ENCODE measurements at regions not wholly inside any gene's neighbourhood (a gene's known extent, or its start where the extent isn't known, plus 50 kb on each side); places are given as distances from the start of the nearest gene placed in this dataset.

DNA sequence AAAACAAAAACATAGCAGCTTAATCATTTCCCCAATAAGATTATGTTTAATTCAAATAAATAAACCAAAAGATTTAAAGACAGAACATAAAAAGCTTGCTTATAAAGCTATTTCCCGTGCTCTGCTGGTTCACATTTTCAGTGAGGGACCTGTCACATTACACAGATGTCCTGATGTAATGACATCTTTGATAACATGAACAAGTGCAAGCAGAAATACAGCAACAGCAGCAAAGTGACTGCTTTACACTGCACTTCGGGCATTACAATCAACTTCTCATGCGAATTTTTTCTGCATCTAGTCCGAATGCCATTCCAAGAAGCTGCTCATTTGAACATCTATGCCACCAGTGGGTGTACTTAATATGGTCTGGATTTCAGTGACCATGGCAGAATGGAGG lies 940.3 kb upstream of the IGFBP7 start:
- H3K4me3 ChIP-seq (ENCODE audit: low read depth in 1 of 2, low read length in 2 of 2): no peak overlapping the region
- WGBS, 2 donors: 79 to 80% methylated on average over 4 of the region's 4 CpGs
- no peaks in the 10 kb centered on the region for H3K27me3 ChIP-seq (ENCODE audit: control insufficient read depth in 1 of 2, insufficient read depth in 2 of 2, low read length in 2 of 2)
- no peaks in the 10 kb centered on the region for H3K9me3 ChIP-seq (ENCODE audit: control insufficient read depth in 2 of 2, insufficient read depth in 1 of 2, low read depth in 1 of 2, low read length in 1 of 2)
- H3K36me3 ChIP-seq (ENCODE audit: control insufficient read depth in 2 of 2, insufficient read depth in 2 of 2, low read length in 1 of 2): no peaks in the 10 kb centered on the region
- H3K27ac ChIP-seq (ENCODE audit: low read depth in 2 of 2, low read length in 1 of 2): no peak overlapping the region
- H3K4me1 ChIP-seq (ENCODE audit: control insufficient read depth in 2 of 2, insufficient read depth in 2 of 2, low read length in 1 of 2): no peaks in the 10 kb centered on the region

DNA sequence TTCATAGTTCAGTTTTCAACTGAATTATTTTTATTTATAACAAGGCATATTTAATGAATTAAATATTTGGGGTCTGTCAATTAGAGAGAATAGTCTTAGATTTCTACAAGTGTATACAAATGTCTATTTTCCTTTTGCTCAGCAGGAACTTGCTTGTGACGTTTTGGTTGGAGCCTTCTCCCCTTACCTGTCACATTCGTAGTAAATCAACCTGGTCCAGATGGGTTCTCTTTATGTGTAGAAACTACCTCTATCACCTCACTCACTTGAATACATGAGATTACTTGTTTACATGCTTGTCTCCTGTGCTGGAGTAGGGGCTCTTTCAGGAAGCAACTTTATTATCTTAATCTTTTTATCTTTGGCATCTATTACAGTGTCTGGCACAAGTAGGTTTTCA lies 938.3 kb upstream of the IGFBP7 start:
- no peak overlapping the region for H3K27ac ChIP-seq (ENCODE audit: low read depth in 2 of 2, low read length in 1 of 2)
- H3K4me3 ChIP-seq (ENCODE audit: low read depth in 1 of 2, low read length in 2 of 2): no peak overlapping the region
- no peaks in the 10 kb centered on the region for H3K9me3 ChIP-seq (ENCODE audit: control insufficient read depth in 2 of 2, insufficient read depth in 1 of 2, low read depth in 1 of 2, low read length in 1 of 2)
- no peaks in the 10 kb centered on the region for H3K4me1 ChIP-seq (ENCODE audit: control insufficient read depth in 2 of 2, insufficient read depth in 2 of 2, low read length in 1 of 2)
- no peaks in the 10 kb centered on the region for H3K27me3 ChIP-seq (ENCODE audit: control insufficient read depth in 1 of 2, insufficient read depth in 2 of 2, low read length in 2 of 2)
- no peaks in the 10 kb centered on the region for H3K36me3 ChIP-seq (ENCODE audit: control insufficient read depth in 2 of 2, insufficient read depth in 2 of 2, low read length in 1 of 2)
- WGBS, 2 donors: 51 to 60% methylated on average over 2 of the region's 2 CpGs

DNA sequence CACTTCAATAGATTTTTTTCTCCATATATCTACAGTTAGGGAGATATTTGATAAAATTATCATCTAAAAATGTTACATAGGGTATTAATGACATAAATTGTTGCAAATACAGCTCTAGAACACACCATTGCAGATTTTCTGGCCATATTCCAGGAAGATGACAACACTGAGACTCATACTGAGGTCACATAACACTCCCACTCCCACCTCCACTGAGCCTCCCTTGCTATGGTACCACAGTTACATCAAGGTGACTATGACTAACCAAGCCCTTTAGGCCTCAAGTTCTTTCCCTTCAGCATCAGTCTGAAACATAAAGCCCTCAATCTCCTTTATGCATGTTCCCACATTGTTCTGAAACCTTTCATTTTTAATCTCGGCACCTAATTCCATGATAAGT lies 932.0 kb upstream of the IGFBP7 start:
- 82 to 96% methylated on average over 1 of the region's 1 CpG for WGBS, 2 donors
- Histone ChIP-seq H3K9me3 (ENCODE audit: control insufficient read depth in 2 of 2, insufficient read depth in 1 of 2, low read depth in 1 of 2, low read length in 1 of 2) (no peaks in the 10 kb centered on the region), H3K27me3 (ENCODE audit: control insufficient read depth in 1 of 2, insufficient read depth in 2 of 2, low read length in 2 of 2) (no peaks in the 10 kb centered on the region)

DNA sequence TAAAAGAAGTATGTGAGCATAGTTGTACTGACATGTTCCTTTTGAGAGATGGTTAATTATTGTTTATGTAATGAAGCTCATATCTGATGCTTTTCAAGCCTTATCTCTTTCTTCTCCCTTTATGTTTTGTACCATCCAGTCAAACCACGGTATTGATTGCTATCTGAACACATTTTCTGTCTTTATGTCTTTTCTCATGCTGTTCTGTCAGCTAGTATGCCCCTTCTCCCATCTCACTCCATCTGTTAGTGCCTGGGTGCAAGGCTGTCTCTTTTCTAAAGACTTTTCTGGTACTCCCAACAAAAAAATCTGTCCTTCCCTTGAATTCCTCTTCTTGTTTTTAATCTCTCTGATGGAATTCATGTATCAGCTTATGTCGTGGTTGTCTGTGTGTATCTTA lies 883.8 kb upstream of the IGFBP7 start:
- Histone ChIP-seq H3K4me3 (ENCODE audit: low read depth in 1 of 2, low read length in 2 of 2) (no peak overlapping the region), H3K27ac (ENCODE audit: low read depth in 2 of 2, low read length in 1 of 2) (no peak overlapping the region), H3K27me3 (ENCODE audit: control insufficient read depth in 1 of 2, insufficient read depth in 2 of 2, low read length in 2 of 2) (no peaks in the 10 kb centered on the region), H3K36me3 (ENCODE audit: control insufficient read depth in 2 of 2, insufficient read depth in 2 of 2, low read length in 1 of 2) (no peaks in the 10 kb centered on the region), H3K9me3 (ENCODE audit: control insufficient read depth in 2 of 2, insufficient read depth in 1 of 2, low read depth in 1 of 2, low read length in 1 of 2) (no peaks in the 10 kb centered on the region), H3K4me1 (ENCODE audit: control insufficient read depth in 2 of 2, insufficient read depth in 2 of 2, low read length in 1 of 2) (no peaks in the 10 kb centered on the region)
- 37 to 41% methylated on average over 2 of the region's 2 CpGs for WGBS, 2 donors

More for the DNA sequence above, 932.0 kb upstream of the IGFBP7 start:
- H3K27ac ChIP-seq (ENCODE audit: low read depth in 2 of 2, low read length in 1 of 2): no peak overlapping the region
- H3K36me3 ChIP-seq (ENCODE audit: control insufficient read depth in 2 of 2, insufficient read depth in 2 of 2, low read length in 1 of 2): no peaks in the 10 kb centered on the region
- no peaks in the 10 kb centered on the region for H3K4me1 ChIP-seq (ENCODE audit: control insufficient read depth in 2 of 2, insufficient read depth in 2 of 2, low read length in 1 of 2)
- no peak overlapping the region for H3K4me3 ChIP-seq (ENCODE audit: low read depth in 1 of 2, low read length in 2 of 2)

DNA sequence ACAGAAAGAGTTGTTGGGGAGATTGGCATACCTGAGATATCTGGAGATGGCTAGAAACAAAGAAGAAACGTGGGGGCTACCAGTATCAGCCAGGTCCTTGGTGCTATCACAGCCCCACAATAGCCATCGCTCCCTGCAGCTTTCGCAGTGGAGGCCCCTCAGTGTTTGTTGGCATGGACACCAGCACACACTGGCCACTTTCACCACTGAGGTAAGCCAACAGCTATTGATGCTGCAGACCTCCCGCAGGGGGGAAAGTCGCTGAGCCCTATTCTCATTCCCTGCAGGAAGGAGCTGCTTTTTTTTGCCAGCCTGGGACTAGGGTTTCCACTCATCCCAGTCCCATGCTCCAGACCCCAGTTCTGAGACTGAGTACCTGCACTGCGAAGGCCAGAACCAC lies 879.2 kb upstream of the IGFBP7 start:
- 82 to 90% methylated on average over 6 of the region's 6 CpGs for WGBS, 2 donors
- Histone ChIP-seq H3K27ac (ENCODE audit: low read depth in 2 of 2, low read length in 1 of 2) (no peak overlapping the region), H3K9me3 (ENCODE audit: control insufficient read depth in 2 of 2, insufficient read depth in 1 of 2, low read depth in 1 of 2, low read length in 1 of 2) (no peaks in the 10 kb centered on the region), H3K4me1 (ENCODE audit: control insufficient read depth in 2 of 2, insufficient read depth in 2 of 2, low read length in 1 of 2) (no peaks in the 10 kb centered on the region), H3K36me3 (ENCODE audit: control insufficient read depth in 2 of 2, insufficient read depth in 2 of 2, low read length in 1 of 2) (no peaks in the 10 kb centered on the region), H3K27me3 (ENCODE audit: control insufficient read depth in 1 of 2, insufficient read depth in 2 of 2, low read length in 2 of 2) (no peaks in the 10 kb centered on the region), H3K4me3 (ENCODE audit: low read depth in 1 of 2, low read length in 2 of 2) (no peak overlapping the region)

DNA sequence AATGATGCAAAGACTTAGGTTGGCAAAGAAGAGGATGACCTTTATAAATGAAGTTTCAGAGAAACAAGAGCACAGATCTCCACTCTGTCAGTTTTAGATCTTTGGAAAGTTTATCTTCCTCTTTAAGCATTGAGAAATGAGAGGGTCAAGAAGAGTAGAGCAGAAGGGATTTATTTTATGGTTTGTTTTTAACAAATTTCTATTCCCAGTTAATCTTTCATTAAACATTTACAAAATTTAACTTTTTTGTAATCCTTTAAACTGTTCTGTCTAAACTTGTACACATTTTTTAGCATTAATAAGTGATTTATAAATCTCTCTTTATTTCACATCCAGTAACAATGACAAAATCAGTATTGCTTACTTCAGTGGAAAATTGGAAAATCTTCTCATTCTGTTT lies 875.0 kb upstream of the IGFBP7 start:
- Histone ChIP-seq H3K27ac (ENCODE audit: low read depth in 2 of 2, low read length in 1 of 2) (no peak overlapping the region), H3K9me3 (ENCODE audit: control insufficient read depth in 2 of 2, insufficient read depth in 1 of 2, low read depth in 1 of 2, low read length in 1 of 2) (no peaks in the 10 kb centered on the region), H3K4me3 (ENCODE audit: low read depth in 1 of 2, low read length in 2 of 2) (no peak overlapping the region), H3K36me3 (ENCODE audit: control insufficient read depth in 2 of 2, insufficient read depth in 2 of 2, low read length in 1 of 2) (no peaks in the 10 kb centered on the region), H3K4me1 (ENCODE audit: control insufficient read depth in 2 of 2, insufficient read depth in 2 of 2, low read length in 1 of 2) (no peaks in the 10 kb centered on the region), H3K27me3 (ENCODE audit: control insufficient read depth in 1 of 2, insufficient read depth in 2 of 2, low read length in 2 of 2) (no peaks in the 10 kb centered on the region)

DNA sequence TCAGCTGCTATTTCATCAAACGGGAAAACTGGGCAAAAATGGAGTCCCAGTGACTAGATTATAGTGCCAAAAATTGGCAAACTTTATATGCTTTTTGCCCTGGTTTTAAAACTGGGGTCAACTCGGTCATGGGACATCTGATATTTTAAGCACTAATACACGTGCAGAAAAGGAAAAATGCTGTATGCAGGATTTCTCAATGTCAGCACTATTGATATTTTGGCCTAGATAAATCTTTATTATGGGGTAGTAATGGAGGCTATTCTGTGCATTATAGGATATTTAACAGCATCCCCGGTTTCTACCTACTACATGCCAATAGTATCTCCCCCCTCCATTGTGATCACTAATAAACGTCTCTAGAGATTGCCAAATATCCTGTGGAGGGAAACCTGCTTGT lies 870.9 kb upstream of the IGFBP7 start:
- no peaks in the 10 kb centered on the region for H3K4me1 ChIP-seq (ENCODE audit: control insufficient read depth in 2 of 2, insufficient read depth in 2 of 2, low read length in 1 of 2)
- 66 to 71% methylated on average over 5 of the region's 5 CpGs for WGBS, 2 donors
- no peak overlapping the region for H3K27ac ChIP-seq (ENCODE audit: low read depth in 2 of 2, low read length in 1 of 2)
- no peak overlapping the region for H3K4me3 ChIP-seq (ENCODE audit: low read depth in 1 of 2, low read length in 2 of 2)
- no peaks in the 10 kb centered on the region for H3K36me3 ChIP-seq (ENCODE audit: control insufficient read depth in 2 of 2, insufficient read depth in 2 of 2, low read length in 1 of 2)
- no peaks in the 10 kb centered on the region for H3K9me3 ChIP-seq (ENCODE audit: control insufficient read depth in 2 of 2, insufficient read depth in 1 of 2, low read depth in 1 of 2, low read length in 1 of 2)
- no peaks in the 10 kb centered on the region for H3K27me3 ChIP-seq (ENCODE audit: control insufficient read depth in 1 of 2, insufficient read depth in 2 of 2, low read length in 2 of 2)

DNA sequence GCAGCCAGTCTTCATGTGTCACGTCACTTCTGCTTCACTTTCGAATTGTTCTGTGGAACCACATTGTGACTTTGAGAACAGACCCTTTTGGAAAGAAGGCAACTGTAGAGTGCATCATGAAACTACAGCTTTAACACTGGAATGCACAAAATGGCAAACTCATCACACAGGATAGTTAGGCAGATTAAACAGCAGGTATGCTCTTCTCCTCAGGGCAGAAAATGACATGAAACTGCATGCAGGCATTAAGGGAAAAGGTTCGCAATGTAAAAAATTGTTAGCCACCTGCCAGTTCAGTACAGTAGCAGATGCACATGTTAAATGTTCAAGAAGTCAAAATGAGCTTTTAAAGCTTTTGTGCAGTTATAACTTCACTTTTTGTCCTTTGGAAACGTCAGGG lies 864.6 kb upstream of the IGFBP7 start:
- no peaks in the 10 kb centered on the region for H3K4me1 ChIP-seq (ENCODE audit: control insufficient read depth in 2 of 2, insufficient read depth in 2 of 2, low read length in 1 of 2)
- H3K36me3 ChIP-seq (ENCODE audit: control insufficient read depth in 2 of 2, insufficient read depth in 2 of 2, low read length in 1 of 2): no peaks in the 10 kb centered on the region
- H3K27me3 ChIP-seq (ENCODE audit: control insufficient read depth in 1 of 2, insufficient read depth in 2 of 2, low read length in 2 of 2): no peaks in the 10 kb centered on the region
- no peak overlapping the region for H3K27ac ChIP-seq (ENCODE audit: low read depth in 2 of 2, low read length in 1 of 2)
- no peaks in the 10 kb centered on the region for H3K9me3 ChIP-seq (ENCODE audit: control insufficient read depth in 2 of 2, insufficient read depth in 1 of 2, low read depth in 1 of 2, low read length in 1 of 2)
- H3K4me3 ChIP-seq (ENCODE audit: low read depth in 1 of 2, low read length in 2 of 2): no peak overlapping the region
- WGBS, 2 donors: 70% methylated on average over 4 of the region's 4 CpGs

DNA sequence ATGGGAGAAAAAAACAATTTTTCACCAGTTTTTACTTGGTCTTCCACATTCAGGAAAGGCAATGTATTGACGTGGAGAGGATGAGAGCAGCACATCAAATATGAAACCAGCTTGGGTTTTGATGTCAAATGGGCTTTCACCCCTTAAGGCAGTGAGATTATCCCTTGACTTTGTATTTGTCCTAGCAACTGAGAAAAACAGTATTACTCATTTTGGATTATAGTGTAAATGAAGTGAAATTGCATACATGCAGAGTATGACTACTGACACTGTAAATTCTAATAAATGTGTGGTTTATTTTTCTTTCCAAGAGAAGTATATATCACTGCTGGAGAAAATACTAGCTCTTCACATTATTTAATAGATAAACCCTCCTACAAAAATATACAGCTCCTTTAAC lies 863.6 kb upstream of the IGFBP7 start:
- no peaks in the 10 kb centered on the region for H3K36me3 ChIP-seq (ENCODE audit: control insufficient read depth in 2 of 2, insufficient read depth in 2 of 2, low read length in 1 of 2)
- no peaks in the 10 kb centered on the region for H3K9me3 ChIP-seq (ENCODE audit: control insufficient read depth in 2 of 2, insufficient read depth in 1 of 2, low read depth in 1 of 2, low read length in 1 of 2)
- WGBS, 2 donors: 39 to 40% methylated on average over 1 of the region's 1 CpG
- H3K4me1 ChIP-seq (ENCODE audit: control insufficient read depth in 2 of 2, insufficient read depth in 2 of 2, low read length in 1 of 2): no peaks in the 10 kb centered on the region
- H3K27me3 ChIP-seq (ENCODE audit: control insufficient read depth in 1 of 2, insufficient read depth in 2 of 2, low read length in 2 of 2): no peaks in the 10 kb centered on the region
- H3K4me3 ChIP-seq (ENCODE audit: low read depth in 1 of 2, low read length in 2 of 2): no peak overlapping the region
- H3K27ac ChIP-seq (ENCODE audit: low read depth in 2 of 2, low read length in 1 of 2): no peak overlapping the region

DNA sequence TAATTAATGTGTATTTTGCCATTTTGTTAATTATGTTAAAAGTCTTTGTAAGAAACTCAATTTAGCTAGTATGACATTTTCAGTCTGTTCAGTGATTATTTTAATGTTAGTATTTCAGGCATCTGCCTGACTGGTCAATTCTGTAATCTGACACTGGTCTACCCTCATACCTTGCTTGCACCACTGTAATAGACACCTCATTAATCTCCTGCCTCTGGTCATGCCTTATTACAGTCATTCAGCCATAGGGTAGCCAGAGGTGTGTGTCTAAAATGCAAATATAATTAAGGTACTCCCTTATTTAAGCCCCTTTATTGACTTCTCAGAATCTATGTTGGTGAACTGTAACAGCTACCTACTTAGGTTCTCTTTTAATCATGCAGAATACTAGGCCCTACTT lies 861.1 kb upstream of the IGFBP7 start:
- H3K9me3 ChIP-seq (ENCODE audit: control insufficient read depth in 2 of 2, insufficient read depth in 1 of 2, low read depth in 1 of 2, low read length in 1 of 2): peaks cover 6 to 7% of the 10 kb centered on the region in 2 donors
- no peaks in the 10 kb centered on the region for H3K4me1 ChIP-seq (ENCODE audit: control insufficient read depth in 2 of 2, insufficient read depth in 2 of 2, low read length in 1 of 2)
- no peaks in the 10 kb centered on the region for H3K36me3 ChIP-seq (ENCODE audit: control insufficient read depth in 2 of 2, insufficient read depth in 2 of 2, low read length in 1 of 2)
- H3K27ac ChIP-seq (ENCODE audit: low read depth in 2 of 2, low read length in 1 of 2): no peak overlapping the region
- no peaks in the 10 kb centered on the region for H3K27me3 ChIP-seq (ENCODE audit: control insufficient read depth in 1 of 2, insufficient read depth in 2 of 2, low read length in 2 of 2)
- H3K4me3 ChIP-seq (ENCODE audit: low read depth in 1 of 2, low read length in 2 of 2): no peak overlapping the region

Measured in esophagus (tissue), 2 donors.